SH-SY5Y (cell line): ENCODE measurements at regions not wholly inside any gene's neighbourhood (a gene's known extent, or its start where the extent isn't known, plus 50 kb on each side); places are given as distances from the start of the nearest gene placed in this dataset.

Experiments
- GATA2 ChIP-seq: IDR thresholded peaks from 2 replicates; pipeline ENCODE4 v1.6.1; 2011; ENCODE audit warnings: mild to moderate bottlenecking, low read depth, low read length
- GATA3 ChIP-seq: IDR thresholded peaks from 2 replicates; pipeline ENCODE4 v1.6.1; 2011; ENCODE audit warnings: low read depth, mild to moderate bottlenecking, low read length, moderate library complexity

- TF ChIP-seq GATA2 (no peak), GATA3 (no peak)
These were observed 566.0 kb upstream of the ARGLU1 start for GRCh38 chr13:107133950-107134349.
